ENCODE measurements at regions not wholly inside any gene's neighbourhood (a gene's known extent, or its start where the extent isn't known, plus 50 kb on each side); places are given as distances from the start of the nearest gene placed in this dataset.

GRCh38 chr14:94965551-94966313 lies 191.6 kb downstream of the DICER1 start:
- no peak for ATAC-seq (ENCODE audit: low read depth)
- H3K27ac ChIP-seq (ENCODE audit: poor library complexity, severe bottlenecking), result no peak overlapping the region
- H3K36me3 ChIP-seq (ENCODE audit: low read depth), result no peaks in the 10 kb centered on the region
- H3K27me3 ChIP-seq (ENCODE audit: insufficient read depth, poor library complexity, severe bottlenecking), result peaks cover 40% of the 10 kb centered on the region
- DNase-seq (ENCODE audit: low spot score), result no peak
- no peaks in the 10 kb centered on the region for H3K4me1 ChIP-seq (ENCODE audit: insufficient read depth, poor library complexity, severe bottlenecking)
- no peak for TF ChIP-seq CTCF (IDR thresholded peaks at IDR 0.05; ENCODE audit: poor library complexity, severe bottlenecking)
- H3K9me3 ChIP-seq (ENCODE audit: severe bottlenecking), result no peaks in the 10 kb centered on the region
- H3K4me3 ChIP-seq (ENCODE audit: severe bottlenecking), result no peak overlapping the region

- no peak for ATAC-seq (ENCODE audit: low read depth)
These were observed 192.4 kb downstream of the DICER1 start for GRCh38 chr14:94964931-94965330.

GRCh38 chr14:94964181-94964580 lies 193.1 kb downstream of the DICER1 start:
- no peaks in the 10 kb centered on the region for H3K36me3 ChIP-seq (ENCODE audit: low read depth)
- no peaks in the 10 kb centered on the region for H3K9me3 ChIP-seq (ENCODE audit: severe bottlenecking)
- H3K27ac ChIP-seq (ENCODE audit: poor library complexity, severe bottlenecking), result no peak overlapping the region
- no peak for TF ChIP-seq CTCF (IDR thresholded peaks at IDR 0.05; ENCODE audit: poor library complexity, severe bottlenecking)
- H3K4me1 ChIP-seq (ENCODE audit: insufficient read depth, poor library complexity, severe bottlenecking), result no peaks in the 10 kb centered on the region
- ATAC-seq (ENCODE audit: low read depth) (no peak), DNase-seq (ENCODE audit: low spot score) (no peak)
- H3K4me3 ChIP-seq (ENCODE audit: severe bottlenecking), result no peak overlapping the region
- peaks cover 52% of the 10 kb centered on the region for H3K27me3 ChIP-seq (ENCODE audit: insufficient read depth, poor library complexity, severe bottlenecking)

More at GRCh38 chr14:94964931-94965330, 192.4 kb downstream of the DICER1 start:
- Histone ChIP-seq H3K36me3 (ENCODE audit: low read depth) (no peaks in the 10 kb centered on the region), H3K27me3 (ENCODE audit: insufficient read depth, poor library complexity, severe bottlenecking) (peaks cover 44% of the 10 kb centered on the region), H3K4me3 (ENCODE audit: severe bottlenecking) (no peak overlapping the region), H3K27ac (ENCODE audit: poor library complexity, severe bottlenecking) (no peak overlapping the region), H3K9me3 (ENCODE audit: severe bottlenecking) (no peaks in the 10 kb centered on the region), H3K4me1 (ENCODE audit: insufficient read depth, poor library complexity, severe bottlenecking) (no peaks in the 10 kb centered on the region)
- DNase-seq (ENCODE audit: low spot score), result no peak
- TF ChIP-seq CTCF (IDR thresholded peaks at IDR 0.05; ENCODE audit: poor library complexity, severe bottlenecking), result no peak

GRCh38 chr14:94963051-94963450 lies 193.1 kb upstream of the GSC start:
- DNase-seq (ENCODE audit: low spot score), result no peak
- Histone ChIP-seq H3K4me3 (ENCODE audit: severe bottlenecking) (no peak overlapping the region), H3K9me3 (ENCODE audit: severe bottlenecking) (no peaks in the 10 kb centered on the region), H3K27ac (ENCODE audit: poor library complexity, severe bottlenecking) (no peak overlapping the region), H3K27me3 (ENCODE audit: insufficient read depth, poor library complexity, severe bottlenecking) (peaks cover 61% of the 10 kb centered on the region), H3K36me3 (ENCODE audit: low read depth) (no peaks in the 10 kb centered on the region), H3K4me1 (ENCODE audit: insufficient read depth, poor library complexity, severe bottlenecking) (no peaks in the 10 kb centered on the region)
- no peak for TF ChIP-seq CTCF (IDR thresholded peaks at IDR 0.05; ENCODE audit: poor library complexity, severe bottlenecking)
- no peak for ATAC-seq (ENCODE audit: low read depth)

- Histone ChIP-seq H3K36me3 (ENCODE audit: low read depth) (no peaks in the 10 kb centered on the region), H3K9me3 (ENCODE audit: severe bottlenecking) (no peaks in the 10 kb centered on the region), H3K4me1 (ENCODE audit: insufficient read depth, poor library complexity, severe bottlenecking) (no peaks in the 10 kb centered on the region), H3K27me3 (ENCODE audit: insufficient read depth, poor library complexity, severe bottlenecking) (peaks cover 70% of the 10 kb centered on the region), H3K4me3 (ENCODE audit: severe bottlenecking) (no peak overlapping the region), H3K27ac (ENCODE audit: poor library complexity, severe bottlenecking) (no peak overlapping the region)
- ATAC-seq (ENCODE audit: low read depth) (no peak), DNase-seq (ENCODE audit: low spot score) (no peak)
- TF ChIP-seq CTCF (IDR thresholded peaks at IDR 0.05; ENCODE audit: poor library complexity, severe bottlenecking), result no peak
These were observed 192.3 kb upstream of the GSC start for GRCh38 chr14:94962166-94962575.

Data from RWPE2 (cell line).